GM19025 (cell line): ENCODE measurements at regions not wholly inside any gene's neighbourhood (a gene's known extent, or its start where the extent isn't known, plus 50 kb on each side); places are given as distances from the start of the nearest gene placed in this dataset.
"Not testable (repeated sequence)": the region's sequence is repeated elsewhere in the genome, so short reads cannot be mapped to it uniquely, and the experiment has no call there.

Experiments
- ATAC-seq: cut with Tn5 transposase; IDR thresholded peaks from one replicate; pipeline ENCODE4 v1.9.1; 2021; ENCODE audit warnings: mild to moderate bottlenecking, low read depth, moderate library complexity; ENCODE audit not compliant: unreplicated experiment

DNA sequence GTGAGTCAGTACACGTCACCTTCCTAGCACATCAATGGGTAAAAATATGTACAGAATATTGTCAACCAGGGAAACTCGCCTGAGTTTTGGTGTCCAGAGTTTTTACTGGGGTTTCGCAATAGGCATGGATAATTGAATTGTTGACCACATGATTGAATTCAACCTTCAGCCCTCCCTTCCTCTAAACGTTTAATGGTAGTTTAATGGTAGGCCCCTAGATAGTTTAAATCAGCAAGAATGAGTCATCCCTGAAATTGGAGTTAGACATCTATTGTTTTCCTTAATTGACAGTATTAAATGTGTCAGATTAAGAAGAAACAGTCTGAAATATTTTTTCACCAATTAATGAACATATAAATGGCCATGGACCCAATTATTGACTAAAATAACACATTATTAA, 57.8 kb upstream of the CACNA2D1 start:
- no peak for ATAC-seq

GRCh38 chr7:82499546-82499945, 56.0 kb upstream of the CACNA2D1 start:
- not testable (repeated sequence) for ATAC-seq

- ATAC-seq, result no peak
These were observed 50.8 kb upstream of the CACNA2D1 start for GRCh38 chr7:82494420-82494819.
